COR-L47 (cell line): ENCODE measurements at regions not wholly inside any gene's neighbourhood (a gene's known extent, or its start where the extent isn't known, plus 50 kb on each side); places are given as distances from the start of the nearest gene placed in this dataset.

ENCODE experiments used
- DNase-seq: peaks from one replicate; lab custom pipeline; 2025; lab: John Stamatoyannopoulos, UW

DNA sequence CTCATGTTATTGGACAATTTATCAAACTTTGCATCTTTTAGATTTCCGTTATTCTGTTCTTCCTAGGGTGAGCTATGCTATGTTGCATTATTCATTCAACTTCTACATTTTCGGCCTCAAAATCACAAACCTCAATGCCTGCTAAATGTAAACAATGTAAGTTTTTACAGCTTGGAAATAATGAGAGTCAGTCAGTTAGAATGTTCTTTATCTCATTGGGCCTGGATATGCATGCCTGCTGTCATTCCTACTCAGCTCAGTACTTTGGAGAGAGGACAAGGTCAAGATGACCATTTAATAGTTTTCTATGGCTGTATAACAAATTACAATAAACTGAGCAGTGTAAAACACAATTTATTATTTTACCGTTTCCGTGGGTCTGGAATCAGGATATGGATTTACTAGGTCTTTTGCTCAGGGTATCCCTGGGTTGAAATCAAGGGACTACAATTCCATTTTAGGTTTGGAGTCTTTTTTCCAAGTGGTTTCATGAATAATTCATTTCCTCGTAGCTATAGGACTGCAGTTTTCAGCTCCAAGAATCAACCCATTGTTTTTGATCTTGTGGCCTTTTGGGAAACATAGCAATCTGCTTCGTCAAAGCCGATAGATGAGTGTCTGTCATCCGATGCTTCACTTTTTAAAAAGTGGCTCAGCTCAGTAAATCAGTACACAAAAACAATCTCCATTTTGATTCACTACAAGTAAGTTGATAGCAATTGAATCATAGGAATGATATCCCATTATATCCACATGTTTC, 1143.2 kb upstream of the CDH6 start:
- DNase-seq, result no peak

GRCh38 chr5:30042677-30043076, 1150.8 kb upstream of the CDH6 start:
- no peak for DNase-seq

DNA sequence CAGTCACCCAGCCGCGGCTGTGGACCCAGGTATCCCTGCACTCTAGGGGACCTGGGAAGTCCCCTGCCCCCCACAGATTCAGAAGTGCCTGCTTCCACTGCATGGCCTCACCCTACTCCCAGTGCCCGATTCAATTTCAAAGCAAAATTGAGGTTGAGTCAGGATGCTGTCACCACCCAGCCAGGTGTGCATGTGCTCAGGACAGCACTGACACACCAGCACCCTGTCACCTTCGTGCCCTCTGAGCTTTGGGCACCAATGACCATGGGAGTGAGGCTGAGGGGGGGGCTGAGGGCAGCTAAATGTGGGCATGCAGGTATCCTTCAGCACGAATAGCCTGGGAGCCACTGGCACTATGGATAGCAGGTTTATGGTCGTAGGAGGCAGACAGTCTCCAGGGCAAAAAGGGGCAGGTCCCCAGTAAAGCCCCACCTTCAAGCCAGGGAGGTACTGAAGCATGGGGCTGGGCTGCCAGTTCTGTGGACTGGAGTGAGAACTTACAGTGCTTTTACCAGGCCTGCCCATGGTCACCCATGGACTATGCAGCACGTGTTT, 1151.6 kb upstream of the CDH6 start:
- DNase-seq, result no peak

- no peak for DNase-seq
Observed at GRCh38 chr5:30041291-30041690, 1152.2 kb upstream of the CDH6 start.

- peak; percentile 77 for DNase-seq
Observed at GRCh38 chr5:30040488-30041118, 1152.9 kb upstream of the CDH6 start.

GRCh38 chr5:30039379-30039778, 1154.1 kb upstream of the CDH6 start:
- no peak for DNase-seq

DNA sequence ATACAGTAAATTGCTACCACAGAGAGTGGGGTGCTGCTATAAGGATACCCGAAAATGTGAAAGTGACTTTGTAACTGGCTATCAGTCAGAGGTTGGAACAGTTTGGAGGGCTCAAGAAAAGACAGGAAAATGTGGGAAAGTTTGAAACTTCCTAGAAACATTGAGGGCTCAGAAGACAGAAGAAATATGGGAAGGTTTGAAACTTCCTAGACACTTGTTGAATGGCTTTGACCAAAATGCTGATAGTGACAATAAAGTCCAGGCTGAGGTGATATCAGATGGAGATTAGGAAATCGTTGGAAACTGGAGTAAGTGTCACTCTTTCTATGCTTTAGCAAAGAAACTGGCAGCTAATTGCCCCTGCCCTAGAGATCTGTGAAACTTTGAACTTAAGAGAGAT, 1158.6 kb upstream of the CDH6 start:
- DNase-seq, result no peak

- DNase-seq, result no peak
Observed at GRCh38 chr5:30030101-30030500, 1163.4 kb upstream of the CDH6 start.

GRCh38 chr5:30001826-30002225, 1191.7 kb upstream of the CDH6 start:
- no peak for DNase-seq

- no peak for DNase-seq
Observed at GRCh38 chr5:30000231-30000630, 1193.3 kb upstream of the CDH6 start.

DNA sequence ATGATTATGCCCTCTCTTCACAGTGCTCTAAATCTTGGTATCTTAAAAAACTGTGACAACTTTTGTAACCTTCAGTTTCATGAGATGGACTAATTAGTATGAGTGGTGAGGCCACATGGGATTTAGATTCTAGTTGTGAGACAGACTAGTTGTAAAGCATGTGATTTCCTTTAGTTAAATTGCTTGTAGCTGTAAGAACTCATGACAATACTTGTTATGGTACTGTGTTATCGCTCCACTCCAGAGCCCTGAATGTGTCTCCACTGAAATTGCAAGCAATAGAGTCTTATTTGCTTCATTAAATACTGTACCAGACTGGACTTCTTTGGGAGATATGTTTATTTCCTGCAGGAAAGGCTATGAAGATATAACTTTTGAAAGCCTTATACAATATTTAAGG, 1198.3 kb upstream of the CDH6 start:
- DNase-seq, result no peak

DNA sequence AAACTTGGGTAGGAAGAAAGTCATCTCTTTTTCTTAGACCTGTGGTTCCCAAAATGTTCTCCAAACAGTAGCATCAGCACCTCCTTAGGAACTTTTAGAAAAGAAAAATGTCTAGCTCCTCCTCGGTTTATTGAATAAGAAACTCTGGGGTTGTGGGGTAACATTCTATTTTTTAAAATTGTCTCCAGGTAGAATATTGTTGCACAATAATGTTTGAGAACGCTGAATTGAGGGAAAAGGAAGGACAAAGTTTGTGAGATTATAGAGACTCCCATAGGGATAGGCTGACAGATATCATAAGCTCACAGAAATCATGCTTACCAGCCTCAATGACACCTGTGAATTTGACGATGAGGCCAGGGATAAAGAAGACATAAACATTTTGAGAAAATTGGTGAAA, 1199.0 kb upstream of the CDH6 start:
- DNase-seq, result no peak

DNA sequence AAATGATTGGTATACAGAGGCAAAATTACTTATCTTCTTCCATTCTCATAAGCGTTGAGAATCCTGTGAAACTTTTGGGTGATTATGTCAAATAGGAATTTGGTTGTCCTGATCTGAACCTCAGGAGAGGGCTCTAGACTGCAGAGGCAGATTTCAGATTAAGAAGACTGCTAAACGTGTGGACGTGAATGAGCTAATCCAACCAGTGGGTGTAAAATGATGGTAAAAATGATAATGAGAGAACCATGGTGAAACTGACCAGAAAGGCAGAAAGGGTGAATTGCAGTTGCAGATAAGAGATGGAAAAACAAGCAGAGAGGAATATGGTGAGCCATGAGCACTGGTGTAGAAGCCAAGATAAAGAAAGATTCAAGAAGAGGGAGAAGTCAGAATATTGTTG, 1200.2 kb upstream of the CDH6 start:
- DNase-seq, result no peak

- DNase-seq, result no peak
Observed at GRCh38 chr5:29992248-29992647, 1201.2 kb upstream of the CDH6 start.

- no peak for DNase-seq
Observed at GRCh38 chr5:29990681-29991080, 1202.8 kb upstream of the CDH6 start.

- DNase-seq, result no peak
Observed at GRCh38 chr5:29984156-29984540, 1209.3 kb upstream of the CDH6 start.

DNA sequence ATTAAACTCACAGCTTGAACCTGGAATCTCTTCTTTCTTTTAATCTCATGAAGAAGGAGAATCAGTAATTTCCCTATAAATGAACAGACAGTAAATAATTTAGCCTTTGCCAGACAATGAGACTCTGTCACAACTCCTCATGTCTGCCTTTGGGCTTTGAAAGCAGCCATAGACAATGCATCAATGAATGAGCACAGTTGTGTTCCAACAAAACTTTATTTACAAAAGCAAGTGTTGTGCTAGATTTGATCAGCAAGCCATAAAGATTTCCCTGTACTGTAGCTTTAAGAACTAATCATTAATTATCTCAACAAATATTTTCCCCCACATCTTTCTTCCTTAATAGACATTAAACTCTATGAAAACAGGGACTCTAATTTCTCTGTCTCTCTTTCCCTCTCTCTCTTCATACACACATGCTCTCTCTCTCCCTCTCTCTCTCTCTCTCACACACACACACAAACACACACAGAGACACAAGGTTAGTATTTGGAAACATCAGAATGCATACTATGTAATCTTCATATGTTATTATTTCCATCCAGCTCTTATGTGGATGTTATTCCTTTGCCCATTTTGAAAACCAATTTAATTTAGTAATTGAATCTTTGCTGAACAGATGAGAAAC, 1209.8 kb upstream of the CDH6 start:
- DNase-seq, result no peak

DNA sequence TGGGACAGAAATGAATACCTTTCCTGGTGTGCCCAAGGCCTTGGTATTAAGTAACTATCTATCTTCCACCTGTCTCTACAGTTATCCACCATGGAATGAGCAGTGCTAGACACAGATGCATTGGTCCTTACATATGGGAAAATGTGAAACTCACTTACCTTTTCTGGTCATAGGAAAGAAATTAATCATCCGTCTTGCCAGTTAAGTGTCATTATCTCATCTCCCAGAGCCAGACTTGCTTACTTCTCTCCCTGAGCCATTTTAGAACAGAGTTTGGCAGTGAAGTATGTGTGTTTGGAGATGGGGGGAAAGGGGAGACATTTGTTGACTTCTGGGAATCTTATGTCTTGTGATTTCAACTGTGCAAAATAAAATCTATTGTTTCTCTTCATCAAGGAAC, 1211.0 kb upstream of the CDH6 start:
- no peak for DNase-seq

DNA sequence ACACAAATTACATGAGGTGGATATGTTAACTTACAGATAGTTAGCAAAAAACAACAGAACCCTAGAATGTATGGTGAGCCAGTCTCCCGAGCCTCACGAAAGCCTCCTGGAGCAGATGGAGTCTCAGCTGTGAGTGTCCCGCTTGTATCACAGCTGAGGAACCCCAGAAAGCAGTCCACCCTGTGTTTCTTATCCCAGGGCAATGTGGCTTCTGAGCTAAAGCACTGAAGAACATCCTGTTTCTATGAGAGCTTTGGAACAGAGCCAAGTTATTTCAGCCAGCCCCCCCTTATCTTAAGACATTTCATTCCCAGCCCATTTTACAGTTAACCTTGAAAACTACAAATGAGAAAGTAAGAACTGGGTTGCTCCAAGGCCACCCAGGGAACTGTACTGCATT, 1220.9 kb upstream of the CDH6 start:
- no peak for DNase-seq

GRCh38 chr5:29963956-29964355, 1229.5 kb upstream of the CDH6 start:
- no peak for DNase-seq

DNA sequence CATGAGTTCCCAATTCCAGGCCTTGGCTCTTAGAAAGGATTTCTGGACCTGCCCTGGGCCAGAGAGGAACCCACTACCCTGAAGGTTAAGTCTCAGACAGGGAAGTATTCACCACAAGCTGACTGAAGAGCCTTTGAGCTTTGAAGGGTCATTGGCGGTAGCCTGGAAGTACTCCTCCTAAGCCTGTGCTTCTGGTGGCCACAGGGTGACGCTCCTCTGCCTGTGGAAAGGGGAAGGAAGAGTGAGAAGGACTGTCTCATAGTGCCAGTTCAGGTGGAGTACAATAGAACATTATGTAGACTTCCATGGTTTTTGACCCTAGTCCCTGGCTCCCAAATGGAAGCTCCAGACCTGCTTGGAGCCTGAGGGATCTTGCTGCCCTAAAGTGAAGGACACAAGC, 1233.2 kb upstream of the CDH6 start:
- no peak for DNase-seq

GRCh38 chr5:29950416-29951145, 1242.9 kb upstream of the CDH6 start:
- no peak for DNase-seq
